Embryonic facial prominence (tissue), 1 donor: ENCODE measurements at regions not wholly inside any gene's neighbourhood (a gene's known extent, or its start where the extent isn't known, plus 50 kb on each side); places are given as distances from the start of the nearest gene placed in this dataset.
"Not testable (repeated sequence)": the region's sequence is repeated elsewhere in the genome, so short reads cannot be mapped to it uniquely, and the experiment has no call there.

ENCODE experiments used
- DNase-seq: peaks from one replicate; pipeline ENCODE4 v3.0.0-alpha.2; 2016; ENCODE audit errors: extremely low spot score

DNA sequence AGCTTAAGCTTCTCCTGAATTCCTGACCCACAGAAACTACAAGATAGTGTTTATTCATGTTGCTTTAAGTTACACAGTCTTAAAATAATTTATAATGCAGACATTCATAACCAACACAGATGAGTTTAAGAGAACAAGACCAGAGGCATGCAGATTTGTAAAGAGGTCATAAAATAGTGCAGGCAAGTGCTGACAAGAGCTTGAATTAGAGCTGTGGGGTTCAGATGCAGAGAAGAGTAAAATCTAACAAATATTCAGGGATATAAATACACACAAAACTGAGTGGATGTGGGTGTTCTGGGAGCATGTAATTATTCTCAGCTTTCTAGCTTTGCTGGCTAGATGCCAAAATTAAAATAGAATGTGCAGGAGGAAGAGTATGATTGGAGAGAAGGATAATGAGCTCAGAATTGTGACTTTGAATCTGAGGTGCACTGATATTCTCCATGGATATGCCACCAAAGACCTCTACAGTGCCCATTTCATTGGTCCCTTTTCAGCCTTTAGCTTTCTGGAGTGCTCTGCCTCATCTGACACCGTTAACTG, 291.9 kb upstream of the SGK1 start:
- DNase-seq, result no peak

DNA sequence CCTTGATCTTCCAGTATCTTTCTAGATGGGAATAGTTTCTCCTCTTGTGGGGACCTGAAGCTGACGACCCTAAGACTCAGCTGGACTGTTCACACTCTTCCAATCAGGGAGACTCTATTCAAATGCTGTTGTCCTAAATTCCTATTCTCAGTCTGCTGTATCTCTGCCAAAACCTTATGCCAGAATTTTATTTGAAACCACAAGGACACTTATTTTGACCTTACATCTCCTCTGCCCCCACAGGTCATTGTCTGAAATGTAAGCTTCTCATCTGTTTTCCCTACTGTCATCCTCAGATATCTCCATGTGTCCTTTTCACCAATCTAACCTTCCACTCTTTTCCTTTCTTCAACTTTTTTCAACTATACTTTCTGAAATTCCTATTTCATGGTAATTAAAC, 289.5 kb upstream of the SGK1 start:
- DNase-seq, result no peak

DNA sequence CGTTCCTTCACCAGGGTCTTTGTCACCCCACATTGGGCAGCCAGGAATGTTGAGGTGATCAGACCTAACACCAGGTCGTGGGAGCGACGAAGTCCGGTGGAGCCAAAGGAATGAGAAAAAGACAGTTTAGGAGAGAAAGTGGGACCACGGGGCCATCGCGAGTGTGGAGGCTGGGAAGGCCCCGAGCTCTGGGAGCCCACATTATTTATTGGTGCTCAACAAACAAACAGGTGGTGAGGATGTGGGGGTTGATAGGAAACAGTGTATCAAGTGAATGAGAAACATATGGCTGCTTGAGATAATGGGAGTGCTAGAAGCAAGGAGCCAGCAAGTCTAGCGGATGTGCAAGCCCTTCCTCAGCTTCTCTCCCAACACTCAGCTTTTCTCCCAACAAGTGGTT, 287.1 kb upstream of the SGK1 start:
- DNase-seq, result no peak

DNA sequence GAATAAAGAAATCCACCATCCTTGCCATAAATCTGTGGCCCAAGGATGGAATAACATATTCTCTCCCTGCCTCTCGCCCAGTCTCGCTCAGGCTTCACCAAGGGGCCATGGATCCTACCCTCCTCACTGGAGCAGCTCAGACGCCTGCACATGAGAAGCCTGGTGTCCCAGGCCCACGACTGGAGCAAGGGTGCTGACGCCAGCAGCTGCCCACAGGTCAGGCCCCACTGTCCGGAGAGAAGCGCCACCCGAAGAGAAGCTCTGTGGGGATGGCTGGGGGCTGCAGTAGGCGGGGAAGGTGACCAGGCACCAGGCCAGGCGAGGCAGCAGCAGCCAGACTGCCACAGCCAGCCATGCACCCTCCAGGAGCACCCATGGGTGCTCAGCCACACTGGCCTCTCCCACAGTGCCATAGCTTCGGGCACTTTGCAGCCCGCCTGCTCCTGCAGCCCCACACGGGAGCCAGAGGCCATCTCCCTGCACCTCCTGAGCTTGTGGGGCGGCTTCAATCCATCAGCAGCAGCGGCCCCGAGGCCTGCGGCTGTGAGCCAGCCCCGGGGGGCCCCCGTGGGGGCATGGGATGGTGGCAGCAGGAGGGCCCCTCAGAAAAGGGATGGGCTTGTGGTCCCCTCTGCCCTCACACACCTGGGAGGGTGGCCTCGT, 286.2 kb upstream of the SGK1 start:
- DNase-seq, result no peak

DNA sequence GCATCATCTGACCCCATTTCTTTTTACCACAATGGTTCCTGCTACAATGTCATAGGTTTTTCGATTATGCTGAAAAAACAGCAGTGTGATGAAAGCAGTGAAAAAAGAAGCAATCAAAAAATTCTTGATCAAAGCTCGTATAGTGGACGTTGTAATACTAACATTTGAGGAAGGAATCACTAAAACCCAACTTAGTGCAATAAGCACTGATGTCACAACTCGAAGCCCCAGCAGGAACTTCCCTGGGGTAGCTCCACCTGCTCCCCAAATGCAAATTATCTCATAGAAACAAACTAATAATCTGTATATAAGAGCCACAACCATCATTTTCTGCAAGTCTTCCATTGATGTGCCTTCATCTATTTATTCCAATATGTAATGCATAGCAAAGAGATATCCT, 285.6 kb upstream of the SGK1 start:
- no peak for DNase-seq

DNA sequence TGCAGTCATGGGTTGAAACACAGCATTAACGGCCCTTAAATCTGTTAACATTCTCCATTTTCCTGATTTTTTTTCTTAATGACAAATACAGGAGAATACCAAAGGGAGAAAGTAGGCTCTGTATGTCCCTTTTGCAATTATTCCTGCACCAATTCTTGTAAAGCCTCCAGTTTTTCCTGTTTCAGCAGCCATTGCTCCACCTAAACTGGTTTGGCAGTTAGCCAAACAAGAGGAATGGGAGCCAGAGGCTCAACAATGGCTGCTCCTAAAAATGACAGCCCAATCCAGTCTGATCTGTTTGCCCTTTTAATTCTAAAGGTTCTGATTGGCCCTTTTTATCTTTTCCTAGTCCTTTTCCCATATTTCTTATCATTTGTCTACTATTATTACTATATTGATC, 284.2 kb upstream of the SGK1 start:
- no peak for DNase-seq

DNA sequence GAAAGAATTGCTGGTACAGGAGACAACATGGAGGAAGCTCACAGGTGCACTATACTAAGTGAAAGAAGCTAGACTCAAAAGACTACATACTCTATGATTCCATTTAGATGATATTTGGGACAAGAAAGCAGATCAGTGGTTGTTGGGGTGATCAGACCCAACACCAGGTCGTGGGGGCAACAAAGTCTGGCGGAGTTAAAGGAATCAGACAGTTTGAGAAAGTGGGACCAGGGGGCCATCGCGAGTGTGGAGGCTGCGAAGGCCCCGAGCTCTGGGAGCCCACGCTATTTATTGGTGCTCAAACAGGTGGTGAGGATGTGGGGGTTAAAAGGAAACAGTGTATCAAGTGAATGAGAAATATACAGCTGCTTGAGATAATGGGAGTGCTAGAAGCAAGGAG, 282.8 kb upstream of the SGK1 start:
- DNase-seq, result no peak

DNA sequence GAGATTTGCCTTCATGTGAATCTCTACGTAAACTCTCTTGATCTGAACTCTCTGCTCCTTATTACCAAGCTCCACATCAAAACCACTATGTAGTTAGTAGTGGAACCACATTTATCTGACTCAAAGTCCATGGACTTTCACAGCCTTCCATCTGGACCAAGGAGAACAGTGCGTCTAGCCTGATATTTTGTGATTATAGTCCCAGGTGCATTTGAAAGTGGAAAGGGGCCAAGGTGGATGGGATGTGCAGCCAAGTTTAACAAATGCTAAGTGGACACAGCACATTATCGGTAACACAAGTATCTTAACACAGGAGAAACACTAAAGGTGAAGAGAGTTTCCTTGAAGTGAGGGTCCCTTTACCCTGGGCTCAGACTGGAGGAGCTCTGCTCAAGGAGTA, 281.2 kb upstream of the SGK1 start:
- DNase-seq, result no peak

DNA sequence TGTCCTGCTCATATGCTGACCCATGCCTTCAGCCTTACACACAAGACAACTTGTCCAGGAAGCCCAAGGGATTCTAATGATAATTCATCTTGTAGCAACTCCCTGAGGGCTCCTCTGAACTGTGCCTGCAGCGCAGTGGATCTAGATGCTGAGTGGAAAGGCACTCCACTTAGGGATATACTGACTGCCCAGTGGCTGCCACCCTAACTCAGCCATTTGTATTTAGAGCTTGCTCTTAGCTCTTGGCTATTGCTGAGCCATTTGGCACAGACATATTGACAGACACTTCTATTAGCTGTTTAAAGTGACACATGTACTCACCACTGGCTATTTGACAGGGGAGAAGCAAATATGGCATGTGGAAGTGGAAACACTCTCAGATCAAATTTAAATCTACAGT, 278.3 kb upstream of the SGK1 start:
- DNase-seq, result no peak

DNA sequence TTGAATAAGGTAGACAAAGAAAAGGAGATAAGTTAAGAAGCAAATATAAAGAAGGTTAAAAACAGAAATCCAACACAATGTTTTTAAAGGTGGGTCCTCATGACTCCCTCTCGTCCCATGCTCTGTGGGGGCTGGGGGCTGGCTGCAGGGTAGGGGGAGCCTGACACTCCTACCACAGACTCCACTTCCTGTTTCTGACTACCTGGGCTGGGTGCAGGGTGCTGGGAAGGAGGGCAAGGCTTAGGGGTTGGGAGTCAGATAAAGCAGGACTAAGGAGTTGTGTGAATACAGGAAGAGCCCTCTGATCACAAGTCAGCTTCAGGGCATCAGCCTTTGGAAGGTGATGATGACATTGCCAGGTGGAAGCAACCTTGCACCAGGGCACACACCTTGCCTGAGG, 277.0 kb upstream of the SGK1 start:
- DNase-seq, result no peak

DNA sequence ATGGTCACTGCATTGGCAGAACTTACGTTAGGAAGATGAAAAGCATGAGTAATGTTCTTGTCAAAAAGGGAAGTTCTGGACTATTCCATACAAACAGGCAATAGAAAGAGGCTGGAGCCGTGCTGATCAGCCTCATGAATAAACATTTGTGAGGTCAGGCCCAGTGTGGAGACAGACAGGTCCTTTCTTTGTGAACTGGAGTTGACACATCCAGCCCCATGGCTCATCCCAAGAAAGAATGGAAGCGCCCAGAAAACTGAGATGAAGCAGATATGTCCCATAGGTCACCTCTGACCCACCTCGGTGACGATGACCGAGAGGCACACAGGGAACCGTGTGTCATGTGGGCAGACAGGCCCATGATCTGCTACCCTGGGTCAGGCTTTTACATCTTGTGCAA, 276.0 kb upstream of the SGK1 start:
- DNase-seq, result no peak

DNA sequence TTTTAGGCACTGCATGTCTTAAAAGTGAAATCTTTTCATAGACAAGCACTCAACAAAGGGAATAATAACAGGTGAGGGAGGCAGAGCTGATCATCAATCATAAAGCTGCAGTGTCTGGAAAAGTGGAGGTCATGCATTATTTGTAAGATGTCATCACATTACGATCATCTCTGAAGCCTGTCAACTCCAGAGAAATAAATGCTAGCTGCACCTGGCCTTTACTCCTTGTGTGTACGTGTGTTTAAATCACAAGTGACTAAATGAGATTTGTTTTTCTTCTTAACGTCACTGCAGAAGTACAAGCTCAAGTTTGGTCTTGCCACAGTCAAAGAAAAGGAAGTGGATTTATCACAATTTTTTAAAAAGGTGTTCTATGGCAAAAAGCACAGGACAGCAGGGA, 275.5 kb upstream of the SGK1 start:
- no peak for DNase-seq

DNA sequence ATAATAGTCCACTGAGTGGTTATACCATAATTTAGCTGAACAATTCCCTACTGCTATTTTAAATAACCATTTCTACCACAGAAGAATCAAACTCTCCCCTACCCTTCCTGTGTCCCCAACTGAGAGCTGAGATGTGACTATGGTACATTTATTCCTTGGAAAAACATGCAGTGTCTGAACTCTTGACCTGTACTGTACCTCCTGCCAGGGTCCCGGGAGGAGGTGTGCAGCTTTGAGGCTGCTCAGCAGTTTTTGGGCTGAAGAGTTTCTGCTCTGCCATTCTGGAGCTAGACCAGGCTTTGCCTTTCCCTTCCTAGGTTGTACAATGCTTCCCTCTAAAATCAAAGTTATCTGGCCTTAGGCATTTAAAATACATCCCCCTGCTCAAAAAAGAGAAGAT, 275.1 kb upstream of the SGK1 start:
- DNase-seq, result no peak

DNA sequence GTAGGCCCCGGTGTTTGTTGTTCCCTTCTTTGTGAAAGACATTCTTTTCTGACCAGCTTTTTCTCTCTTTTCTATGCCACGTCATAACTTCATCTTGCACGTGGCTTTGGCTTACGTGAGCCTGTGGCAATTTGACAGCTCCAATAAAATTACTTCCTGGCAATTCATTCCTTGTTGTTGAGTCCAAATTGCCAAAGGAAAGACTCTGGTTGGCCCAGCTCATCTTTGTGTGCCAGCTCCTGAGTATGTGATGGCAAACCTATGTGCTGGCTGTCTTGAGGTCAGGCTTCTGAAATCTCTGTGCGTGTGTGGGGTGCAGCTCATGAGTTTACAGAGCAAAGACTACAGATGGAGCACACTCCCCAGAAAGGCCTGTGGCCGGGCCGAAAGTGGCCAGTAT, 272.5 kb upstream of the SGK1 start:
- no peak for DNase-seq

DNA sequence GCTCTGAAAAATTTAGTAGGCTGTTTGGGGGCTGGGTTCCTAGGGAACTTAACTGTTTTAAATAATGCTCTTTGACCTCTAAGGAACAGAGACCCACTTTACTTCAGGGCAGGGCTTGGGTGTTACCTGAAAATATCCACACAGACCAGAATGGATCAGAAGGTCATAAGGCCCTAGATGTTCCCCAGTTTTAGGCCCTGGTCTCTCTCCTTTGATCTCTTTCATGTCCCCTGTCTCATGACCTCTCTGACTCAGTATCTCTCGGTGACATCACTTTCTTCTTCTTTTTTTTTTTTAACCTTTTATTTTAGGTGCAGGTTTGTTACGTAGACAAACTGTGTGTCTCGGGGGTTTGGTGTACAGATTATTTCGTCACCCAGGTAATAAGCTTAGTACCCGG, 272.1 kb upstream of the SGK1 start:
- DNase-seq, result no peak

DNA sequence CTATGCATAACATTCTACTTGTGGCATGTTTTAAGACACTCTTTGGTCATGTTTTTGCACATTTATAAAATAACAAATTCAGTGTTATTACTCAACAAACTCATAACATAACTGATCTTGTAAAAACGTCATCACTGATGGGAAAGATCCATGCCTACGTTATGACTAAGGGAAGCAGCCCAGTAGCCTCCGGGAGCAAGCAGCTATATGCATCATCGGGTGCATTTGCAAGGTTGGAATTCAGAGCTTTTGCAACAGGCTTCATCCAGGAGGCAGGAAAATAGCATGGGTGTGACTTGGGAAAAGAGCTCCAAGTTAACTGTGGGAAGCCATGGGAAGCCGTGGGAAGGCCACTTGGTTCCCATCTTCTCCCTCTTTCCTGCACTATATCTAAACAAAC, 271.6 kb upstream of the SGK1 start:
- DNase-seq, result no peak

DNA sequence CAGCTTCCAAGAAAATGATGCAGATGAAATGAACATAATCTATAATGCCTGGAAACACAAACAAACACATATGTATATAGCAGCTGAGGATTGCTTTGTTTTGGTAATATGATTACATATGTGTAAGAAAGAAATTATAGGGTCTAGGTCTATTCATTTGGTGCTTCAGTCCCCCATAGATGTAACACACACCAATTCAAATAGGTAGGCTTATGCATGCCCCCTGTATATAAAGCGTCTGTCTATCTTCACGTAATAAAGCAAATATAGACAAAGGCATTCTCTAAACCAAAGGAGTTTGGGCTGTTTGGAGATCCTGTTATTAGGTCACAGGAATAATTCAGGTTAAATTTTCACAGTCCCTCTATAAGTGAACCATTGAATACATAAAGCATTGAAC, 270.4 kb upstream of the SGK1 start:
- DNase-seq, result no peak

DNA sequence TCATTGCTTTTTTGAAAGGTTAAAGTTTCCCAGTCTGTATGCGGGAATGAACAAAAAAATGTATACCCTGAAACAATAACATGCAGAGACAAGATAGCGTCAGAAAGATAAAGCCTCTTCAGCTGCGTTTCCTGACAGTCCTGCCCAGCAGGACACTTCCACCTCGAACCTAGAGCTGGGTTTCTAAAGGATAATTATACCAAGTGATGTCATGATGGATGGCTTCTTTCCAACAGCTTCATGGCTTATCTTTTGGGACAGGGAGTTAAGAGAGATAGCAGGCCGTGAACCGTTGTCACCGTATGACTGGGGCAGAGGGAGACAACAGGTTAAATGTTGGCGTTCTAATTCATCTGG, 267.6 kb upstream of the SGK1 start:
- DNase-seq, result no peak

DNA sequence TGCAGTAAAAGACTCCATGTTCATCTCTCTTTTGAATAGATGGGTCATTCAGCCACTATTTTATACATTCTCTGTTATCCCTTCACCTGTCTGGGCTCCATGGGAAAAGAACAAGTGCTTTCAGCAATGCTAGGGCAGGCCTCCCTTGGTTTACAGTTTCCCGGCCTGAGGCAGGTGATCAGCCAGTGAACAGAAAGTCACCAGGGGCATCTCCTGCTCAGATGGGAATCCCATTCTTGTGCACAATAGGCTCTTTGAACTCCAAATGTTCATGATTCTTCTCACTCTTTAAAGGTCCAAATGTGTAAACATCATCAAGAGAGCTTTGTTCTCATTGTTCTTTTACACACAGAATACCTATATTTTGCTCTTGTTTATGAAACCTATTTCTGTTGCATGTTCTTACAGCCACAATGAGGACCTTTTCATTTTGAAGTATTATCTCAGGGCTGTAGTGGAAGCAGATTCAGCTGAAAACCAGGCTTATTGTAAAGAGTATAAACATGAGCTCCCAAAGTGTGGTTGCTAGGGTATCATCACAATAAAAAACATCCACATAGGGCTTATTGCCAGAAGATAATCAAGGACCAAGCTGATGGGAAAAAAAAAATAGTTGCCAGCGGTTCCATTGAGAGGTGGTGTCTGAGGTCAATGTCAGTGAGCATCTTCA, 267.1 kb upstream of the SGK1 start:
- no peak for DNase-seq

DNA sequence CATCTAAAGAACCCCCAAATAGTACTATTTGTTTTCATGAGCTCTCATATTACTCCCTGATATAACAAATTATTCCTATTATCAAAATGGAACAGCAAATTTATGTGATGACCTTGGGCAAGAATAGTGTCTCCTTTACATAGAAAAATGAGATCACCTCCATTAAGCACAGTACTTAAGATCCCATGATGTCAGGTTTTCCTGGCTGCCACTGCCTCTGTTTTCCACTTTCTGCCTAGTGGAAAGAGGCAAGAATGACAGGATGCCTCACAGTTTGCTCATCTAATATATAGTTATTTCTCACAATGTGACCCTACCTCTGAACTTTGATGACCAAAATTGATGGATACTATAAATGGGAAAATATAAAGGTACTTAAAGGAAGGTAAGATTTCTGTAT, 260.1 kb upstream of the SGK1 start:
- no peak for DNase-seq

DNA sequence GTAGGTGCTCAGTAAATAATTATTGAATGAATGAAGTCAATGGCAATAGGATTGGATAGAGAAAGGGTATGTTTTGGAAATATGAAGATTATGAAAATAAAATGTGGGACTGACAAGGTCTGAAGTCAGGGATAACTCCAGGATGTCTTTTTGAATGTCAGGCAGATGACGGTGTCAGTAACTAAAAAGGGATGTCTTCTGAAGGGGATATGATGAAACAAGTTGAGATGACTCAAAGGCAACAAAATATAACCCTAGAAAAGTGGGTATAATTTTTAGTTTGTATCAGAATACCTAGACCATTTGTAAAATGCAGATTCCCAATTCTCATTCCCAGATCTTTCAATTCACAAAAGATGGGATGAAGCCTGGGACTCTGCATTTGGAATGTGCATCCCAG, 257.3 kb upstream of the SGK1 start:
- DNase-seq, result no peak

DNA sequence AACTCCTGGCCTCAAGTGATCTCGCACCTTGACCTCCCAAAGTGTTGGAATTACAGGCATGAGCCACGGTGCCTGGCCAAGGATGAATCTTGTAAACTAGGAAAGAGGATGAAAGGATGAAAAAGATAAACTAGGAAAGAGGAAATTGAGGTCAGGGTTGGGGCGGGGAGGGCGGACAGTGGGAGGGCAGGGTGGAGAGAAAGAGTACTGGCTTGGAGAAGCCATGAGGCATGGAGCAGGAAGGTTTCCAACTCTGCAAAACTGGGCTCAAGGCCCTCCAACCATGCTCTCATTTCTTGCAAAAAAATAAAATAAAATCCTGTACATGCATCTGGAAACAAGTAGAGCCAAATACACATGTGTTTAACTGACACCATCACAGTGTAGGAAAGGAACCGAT, 256.6 kb upstream of the SGK1 start:
- no peak for DNase-seq

DNA sequence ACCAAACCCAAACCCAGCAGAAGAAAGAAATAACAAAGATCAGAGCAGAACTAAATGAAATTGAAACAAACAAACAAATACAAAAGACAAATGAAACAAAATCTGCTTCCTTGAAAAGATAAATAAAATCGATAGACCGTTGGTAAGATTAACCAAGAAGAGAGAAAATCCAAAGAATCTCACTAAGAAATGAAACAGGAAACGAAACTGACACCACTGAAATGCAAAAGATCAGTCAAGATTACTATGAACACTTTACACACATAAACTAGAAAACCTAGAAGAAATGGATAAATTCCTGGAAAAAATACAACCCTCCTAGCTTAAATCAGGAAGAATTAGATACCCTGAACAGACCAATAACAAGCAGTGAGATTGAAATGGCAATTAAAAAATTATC, 252.1 kb upstream of the SGK1 start:
- not testable (repeated sequence) for DNase-seq

DNA sequence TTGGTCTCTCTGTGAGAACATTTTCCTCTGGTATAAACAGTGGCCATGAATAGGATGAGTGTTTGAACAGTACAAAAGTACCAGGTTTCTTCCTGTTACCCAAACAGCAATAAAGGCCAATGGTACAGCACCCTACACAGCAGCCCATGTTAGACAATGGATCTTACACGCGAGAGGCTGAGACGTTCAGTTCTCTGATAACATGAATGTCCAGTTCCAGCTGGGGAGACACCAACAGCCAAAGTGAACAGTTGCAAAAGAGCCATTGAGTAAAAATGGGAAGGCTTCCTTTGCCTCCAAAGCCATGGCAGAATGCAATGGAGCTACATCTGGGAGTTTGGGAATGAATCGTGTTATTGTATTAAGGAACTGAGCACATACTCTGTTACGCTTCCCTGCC, 246.8 kb upstream of the SGK1 start:
- DNase-seq, result no peak
